GM12878 (cell line): ENCODE measurements at regions not wholly inside any gene's neighbourhood (a gene's known extent, or its start where the extent isn't known, plus 50 kb on each side); places are given as distances from the start of the nearest gene placed in this dataset.

Experiments used
- ATAC-seq: fragments of 200-7000 bp; cut with Tn5 transposase; 3 replicates; pipeline ENCODE4 v1.9.1; 2020; ENCODE audit warnings: mild to moderate bottlenecking, moderate library complexity
- BruUV-seq: library from RNA; stranded (reverse); fragments of 400-500 nt; replicated peaks from 2 replicates; lab custom pipeline; 2021; lab: Mats Ljungman, UMichigan
- CTCF ChIA-PET: fragments of 300-600 bp; sonication (Branson Sonifier 250); formaldehyde crosslinking; extraction: SDS; loops from one replicate; lab custom pipeline; 2021; ENCODE audit warnings: inconsistent platforms; lab: Yijun Ruan, JAX
- POLR2A ChIA-PET: fragments of 350-600 bp; formaldehyde crosslinking; extraction: SDS; loops from one replicate; lab custom pipeline; 2021; ENCODE audit warnings: inconsistent platforms; lab: Charles Lee
- RAD21 ChIA-PET: fragments of 300-600 bp; sonication (Branson Sonifier 250); formaldehyde crosslinking; loops from one replicate; lab custom pipeline; 2023; ENCODE audit warnings: antibody characterized with exemption; ENCODE audit not compliant: unreplicated experiment; lab: Charles Lee
- SMC1A ChIA-PET: fragments of 300-600 bp; sonication (Branson Sonifier 250); formaldehyde crosslinking; loops from one replicate; lab custom pipeline; 2023; ENCODE audit not compliant: unreplicated experiment, uncharacterized antibody; lab: Charles Lee
- DNase-seq: peaks from one replicate; pipeline ENCODE4 v3.0.0-alpha.2; 2011; ENCODE audit warnings: low read depth, low spot score
- FAIRE-seq: peaks from 3 replicates; lab custom pipeline; 2011; peaks lifted over from hg19 to GRCh38; lab: Jason Lieb, UNC
- H2AFZ ChIP-seq: 2 replicates; pipeline ENCODE4 v1.6.0; 2011; ENCODE audit warnings: low read depth, low read length, control low read depth; ENCODE audit not compliant: control insufficient read depth
- H3K27ac ChIP-seq: 2 replicates; pipeline ENCODE4 v1.5.1; 2011; ENCODE audit warnings: control low read depth; ENCODE audit not compliant: control insufficient read depth, insufficient read depth
- H3K27me3 ChIP-seq, 2 experiments: replicated peaks in 1 of 2; 2 replicates each; pipeline versions ENCODE4 v1.6.0 to v1.6.1; 2011; ENCODE audit warnings: low read length in 1 of 2; ENCODE audit not compliant: control insufficient read depth in 2 of 2, insufficient read depth in 2 of 2
- H3K36me3 ChIP-seq, 2 experiments: 2 replicates each; pipeline ENCODE4 v1.5.1; 2011; ENCODE audit warnings: low read length in 1 of 2; ENCODE audit not compliant: control insufficient read depth in 2 of 2, insufficient read depth in 2 of 2
- H3K4me1 ChIP-seq: 2 replicates; pipeline ENCODE4 v1.6.1; 2011; ENCODE audit warnings: mild to moderate bottlenecking, low read length, moderate library complexity, mixed read lengths; ENCODE audit not compliant: control insufficient read depth, insufficient read depth
- H3K4me2 ChIP-seq: 2 replicates; pipeline ENCODE4 v1.6.0; 2011; ENCODE audit warnings: control low read depth; ENCODE audit not compliant: control insufficient read depth, insufficient read depth
- H3K4me3 ChIP-seq: fragments of 200-600 bp; sonication (generic); 2 replicates; pipeline ENCODE4 v1.5.1; 2016
- H3K79me2 ChIP-seq: 2 replicates; pipeline ENCODE4 v1.6.0; 2011; ENCODE audit warnings: low read length; ENCODE audit not compliant: control insufficient read depth, insufficient read depth
- H3K9ac ChIP-seq: 2 replicates; pipeline ENCODE4 v1.8.0; 2011; ENCODE audit warnings: low read length, control low read depth, mixed read lengths; ENCODE audit not compliant: control insufficient read depth, insufficient read depth
- H3K9me3 ChIP-seq: replicated peaks from 3 replicates; pipeline ENCODE4 v1.5.1; 2011; ENCODE audit warnings: mild to moderate bottlenecking, low read length; ENCODE audit not compliant: control insufficient read depth, insufficient read depth
- H4K20me1 ChIP-seq: 2 replicates; pipeline ENCODE4 v1.6.0; 2011; ENCODE audit not compliant: control insufficient read depth, insufficient read depth
- CEBPB ChIP-seq, 2 experiments: fragments of 150-350 bp in 1 of 2; IDR thresholded peaks; 2 replicates each; pipeline ENCODE4 v1.6.1; 2012 to 2014; ENCODE audit warnings: low read depth in 2 of 2, low read length in 2 of 2, borderline replicate concordance in 1 of 2, inconsistent platforms in 1 of 2
- CHD1 ChIP-seq: IDR thresholded peaks from 2 replicates; pipeline ENCODE4 v1.6.1; 2012; ENCODE audit warnings: low read depth, low read length, improper control_type of control experiment
- EGR1 ChIP-seq, 2 experiments: IDR thresholded peaks; 1 replicate in 1 of 2; 2 replicates in 1 of 2; pipeline ENCODE4 v1.6.1; 2011 to 2012; ENCODE audit warnings: low read depth in 2 of 2, low read length in 2 of 2, borderline replicate concordance in 1 of 2, mild to moderate bottlenecking in 1 of 2, moderate library complexity in 1 of 2
- EP300 ChIP-seq, 2 experiments: fragments of 150-350 bp in 1 of 2; IDR thresholded peaks; 2 replicates each; pipeline ENCODE4 v1.6.1; 2011 to 2012; ENCODE audit warnings: low read depth in 2 of 2, low read length in 2 of 2, borderline replicate concordance in 1 of 2, improper control_type of control experiment in 1 of 2, inconsistent platforms in 1 of 2; ENCODE audit not compliant: control insufficient read depth in 1 of 2
- JUND ChIP-seq: IDR thresholded peaks from 2 replicates; pipeline ENCODE4 v1.6.1; 2012; ENCODE audit warnings: low read depth, mild to moderate bottlenecking, low read length, improper control_type of control experiment, moderate library complexity
- MAX ChIP-seq: IDR thresholded peaks from 2 replicates; pipeline ENCODE4 v1.6.1; 2012; ENCODE audit warnings: low read depth, low read length, improper control_type of control experiment
- MEF2B ChIP-seq: fragments of 450-650 bp; IDR thresholded peaks from 2 replicates; pipeline ENCODE4 v1.6.1; 2018; ENCODE audit warnings: mild to moderate bottlenecking, moderate library complexity; ENCODE audit not compliant: partially characterized antibody, poor library complexity, severe bottlenecking
- NFIC ChIP-seq: IDR thresholded peaks from 2 replicates; pipeline ENCODE4 v1.6.1; 2012; ENCODE audit warnings: low read depth, mild to moderate bottlenecking, inconsistent platforms, low read length, moderate library complexity
- NFYB ChIP-seq: IDR thresholded peaks from 2 replicates; pipeline ENCODE4 v1.6.1; 2011; ENCODE audit warnings: low read depth, mild to moderate bottlenecking, low read length, improper control_type of control experiment, moderate library complexity; ENCODE audit not compliant: insufficient read depth
- PKNOX1 ChIP-seq: fragments of 450-650 bp; IDR thresholded peaks from 2 replicates; pipeline ENCODE4 v1.6.1; 2016; ENCODE audit warnings: mild to moderate bottlenecking
- POU2F2 ChIP-seq: IDR thresholded peaks from 3 replicates; pipeline ENCODE4 v1.6.1; 2011; ENCODE audit warnings: low read depth, mild to moderate bottlenecking, low read length, borderline replicate concordance
- RFX5 ChIP-seq: IDR thresholded peaks from 2 replicates; pipeline ENCODE4 v1.6.1; 2011; ENCODE audit warnings: low read depth, low read length, improper control_type of control experiment
- STAT1 ChIP-seq: fragments of 450-650 bp; conservative IDR thresholded peaks from 2 replicates; pipeline ENCODE4 v1.6.1; 2014; ENCODE audit warnings: antibody characterized with exemption, mild to moderate bottlenecking
- TCF12 ChIP-seq: IDR thresholded peaks from 2 replicates; pipeline ENCODE4 v1.6.1; 2011; ENCODE audit warnings: low read depth, mild to moderate bottlenecking, low read length
- ZBTB33 ChIP-seq: fragments of 450-650 bp; IDR thresholded peaks from 2 replicates; pipeline ENCODE4 v1.6.1; 2017; ENCODE audit warnings: mild to moderate bottlenecking
- ZNF217 ChIP-seq: fragments of 450-650 bp; IDR thresholded peaks from 2 replicates; pipeline ENCODE4 v1.6.1; 2017; ENCODE audit warnings: antibody characterized with exemption, mild to moderate bottlenecking
- ZNF622 ChIP-seq: fragments of 450-650 bp; IDR thresholded peaks from 2 replicates; pipeline ENCODE4 v1.6.1; 2017; ENCODE audit warnings: mild to moderate bottlenecking, inconsistent platforms
- WGBS: methylation state at CpG from one replicate; pipeline ENCODE4 v1.1.6; 2016; ENCODE audit warnings: low lambda C conversion rate; ENCODE audit not compliant: insufficient replicate concordance, insufficient coverage; ENCODE audit errors: missing lambda C conversion rate; 5-methylcytosine and 5-hydroxymethylcytosine counted together
- in situ Hi-C: fragments of 300-500 bp; cut with MboI; formaldehyde crosslinking; loops from 9 replicates; pipeline ENCODE4 v1.14.3; 2018; ENCODE audit warnings: mixed read lengths
- intact Hi-C: fragments of 100-400 bp; cut with micrococcal nuclease; formaldehyde crosslinking; loops from one replicate; pipeline ENCODE4 v1.14.2; 2022; ENCODE audit not compliant: unreplicated experiment

GRCh38 chr4:55768291-55768690, 51.3 kb upstream of the EXOC1L start:
- Histone ChIP-seq H2AFZ (no peak overlapping the region), H3K36me3 (no peaks in the 10 kb centered on the region), H3K9me3 (no peaks in the 10 kb centered on the region), H3K4me1 (no peaks in the 10 kb centered on the region), H3K4me2 (no peak overlapping the region), H3K27ac (no peak overlapping the region), H3K4me3 (no peak overlapping the region), H4K20me1 (no peaks in the 10 kb centered on the region), H3K79me2 (no peaks in the 10 kb centered on the region), H3K27me3 (0 out of 4 replicates have a peak, but pooled peaks cover 0 to 3% of the 10 kb centered on the region in 2 experiments), H3K9ac (no peak overlapping the region)
- ATAC-seq: no peak
- RAD21 ChIA-PET: no interaction called here
- POLR2A ChIA-PET: no interaction called here
- WGBS: 39% methylated on average over 3 of the region's 3 CpGs
- no peak for DNase-seq
- CTCF ChIA-PET: no interaction called here
- TF ChIP-seq NFYB: no peak
- TF ChIP-seq NFIC: no peak
- no peak for TF ChIP-seq ZNF217
- TF ChIP-seq RFX5: no peak
- TF ChIP-seq POU2F2: no peak
- no peak for TF ChIP-seq TCF12
- TF ChIP-seq ZNF622: no peak
- TF ChIP-seq CHD1: no peak
- no peak for TF ChIP-seq EP300 (IDR thresholded peaks at IDR 0.05; ENCODE audit: borderline replicate concordance in 1 of 2, control insufficient read depth in 1 of 2, low read depth in 2 of 2, low read length in 2 of 2)
- no peak for TF ChIP-seq MEF2B
- TF ChIP-seq CEBPB (IDR thresholded peaks at IDR 0.05; ENCODE audit: borderline replicate concordance in 1 of 2, low read depth in 2 of 2, low read length in 2 of 2): no peak
- no peak for TF ChIP-seq PKNOX1
- no peak for TF ChIP-seq STAT1
- no peak for TF ChIP-seq EGR1 (IDR thresholded peaks at IDR 0.05; ENCODE audit: borderline replicate concordance in 1 of 2, low read depth in 2 of 2, low read length in 2 of 2)
- TF ChIP-seq JUND: no peak
- no peak for TF ChIP-seq MAX
- no peak for TF ChIP-seq ZBTB33
- BruUV-seq: no TSS peak
- SMC1A ChIA-PET: no interaction called here
- FAIRE-seq: no peak
- intact Hi-C loops (no loop called here), in situ Hi-C loops (no loop called here)
